Thoracic aorta (tissue), 2 donors: ENCODE measurements at regions not wholly inside any gene's neighbourhood (a gene's known extent, or its start where the extent isn't known, plus 50 kb on each side); places are given as distances from the start of the nearest gene placed in this dataset.

Experiments used
- ATAC-seq: fragments of 150-250 bp; one replicate; pipeline ENCODE4 v1.8.0; 2017; ENCODE audit warnings: low read depth; ENCODE audit not compliant: insufficient number of reproducible peaks, low FRiP score
- DNase-seq: peaks from one replicate; pipeline ENCODE4 v3.0.0-alpha.2; 2020; ENCODE audit warnings: low spot score
- H3K27ac ChIP-seq, 2 donors: fragments of 200-600 bp; sonication (generic); 1 replicate in 1 of 2; 2 replicates in 1 of 2; pipeline ENCODE4 v1.5.1; 2016; ENCODE audit warnings: mild to moderate bottlenecking in 2 of 2, moderate library complexity in 2 of 2
- H3K27me3 ChIP-seq: fragments of 200-600 bp; sonication (generic); replicated peaks from 2 replicates; pipeline ENCODE4 v1.6.0; 2016; ENCODE audit warnings: mild to moderate bottlenecking; ENCODE audit not compliant: insufficient read depth
- H3K36me3 ChIP-seq: fragments of 200-600 bp; sonication (generic); one replicate; pipeline ENCODE4 v1.5.1; 2016
- H3K4me1 ChIP-seq, 2 donors: fragments of 200-600 bp; sonication (generic); 1 replicate in 1 of 2; 2 replicates in 1 of 2; pipeline versions ENCODE4 v1.5.1 to v1.6.0; 2016; ENCODE audit warnings: low read depth in 2 of 2, mild to moderate bottlenecking in 1 of 2; ENCODE audit not compliant: control insufficient read depth in 1 of 2
- H3K4me3 ChIP-seq: fragments of 200-600 bp; sonication (generic); 2 replicates; pipeline ENCODE4 v1.5.1; 2016; ENCODE audit warnings: mild to moderate bottlenecking
- H3K9me3 ChIP-seq: fragments of 200-600 bp; sonication (generic); 2 replicates; pipeline ENCODE4 v1.5.1; 2016
- CTCF ChIP-seq: fragments of 200-600 bp; sonication (generic); IDR thresholded peaks from one replicate; pipeline ENCODE4 v1.5.1; 2019; ENCODE audit warnings: antibody characterized with exemption

- ATAC-seq (no peak), DNase-seq (no peak)
- Histone ChIP-seq H3K36me3 (no peaks in the 10 kb centered on the region), H3K9me3 (no peaks in the 10 kb centered on the region), H3K27ac (no peak overlapping the region), H3K4me1 (no peaks in the 10 kb centered on the region), H3K27me3 (no peaks in the 10 kb centered on the region), H3K4me3 (no peak overlapping the region)
- no peak for TF ChIP-seq CTCF
These were observed 970.3 kb upstream of the ARRDC3 start for GRCh38 chr5:92353107-92354030.

GRCh38 chr5:92337772-92338234 is 954.7 kb upstream of the ARRDC3 start:
- no peak for DNase-seq
- Histone ChIP-seq H3K4me3 (no peak overlapping the region), H3K27ac (no peak overlapping the region), H3K9me3 (no peaks in the 10 kb centered on the region), H3K36me3 (no peaks in the 10 kb centered on the region), H3K27me3 (no peaks in the 10 kb centered on the region), H3K4me1 (peaks cover 0 to 4% of the 10 kb centered on the region in 2 donors)
- no peak for ATAC-seq
- no peak for TF ChIP-seq CTCF

- Histone ChIP-seq H3K27me3 (no peaks in the 10 kb centered on the region), H3K36me3 (no peaks in the 10 kb centered on the region), H3K27ac (no peak overlapping the region), H3K9me3 (no peaks in the 10 kb centered on the region), H3K4me1 (peaks cover 0 to 4% of the 10 kb centered on the region in 2 donors), H3K4me3 (no peak overlapping the region)
- no peak for ATAC-seq
- no peak for TF ChIP-seq CTCF
- no peak for DNase-seq
These were observed 948.9 kb upstream of the ARRDC3 start for GRCh38 chr5:92332039-92332438.

- H3K4me1 ChIP-seq = no peaks in the 10 kb centered on the region
- TF ChIP-seq CTCF = no peak
- ATAC-seq = no peak
These were observed 947.2 kb upstream of the ARRDC3 start for GRCh38 chr5:92330365-92330764.

GRCh38 chr5:92329759-92330158 is 946.6 kb upstream of the ARRDC3 start:
- H3K27me3 ChIP-seq = no peaks in the 10 kb centered on the region
- DNase-seq (no peak), ATAC-seq (no peak)
- H3K36me3 ChIP-seq = no peaks in the 10 kb centered on the region
- no peaks in the 10 kb centered on the region for H3K9me3 ChIP-seq
- no peak overlapping the region for H3K27ac ChIP-seq
- no peak for TF ChIP-seq CTCF
- no peaks in the 10 kb centered on the region for H3K4me1 ChIP-seq
- no peak overlapping the region for H3K4me3 ChIP-seq

More at GRCh38 chr5:92330365-92330764, 947.2 kb upstream of the ARRDC3 start:
- H3K4me3 ChIP-seq = no peak overlapping the region
- H3K36me3 ChIP-seq = no peaks in the 10 kb centered on the region
- no peak for DNase-seq
- no peaks in the 10 kb centered on the region for H3K9me3 ChIP-seq
- no peak overlapping the region for H3K27ac ChIP-seq
- no peaks in the 10 kb centered on the region for H3K27me3 ChIP-seq
